SK-N-MC (cell line): ENCODE measurements at regions not wholly inside any gene's neighbourhood (a gene's known extent, or its start where the extent isn't known, plus 50 kb on each side); places are given as distances from the start of the nearest gene placed in this dataset.

Experiments
- EZH2 ChIP-seq: fragments of 200-600 bp; sonication (generic); IDR thresholded peaks from one replicate; pipeline ENCODE4 v1.6.1; 2017; ENCODE audit warnings: antibody characterized with exemption
- POLR2AphosphoS5 ChIP-seq: IDR thresholded peaks from 2 replicates; pipeline ENCODE4 v1.6.1; 2012; ENCODE audit warnings: mild to moderate bottlenecking, low read depth, low read length, borderline replicate concordance

GRCh38 chr5:141733198-141733597 is 51.2 kb upstream of the ARAP3 start:
- TF ChIP-seq POLR2AphosphoS5 = no peak
- no peak for TF ChIP-seq EZH2
